ENCODE measurements at regions not wholly inside any gene's neighbourhood (a gene's known extent, or its start where the extent isn't known, plus 50 kb on each side); places are given as distances from the start of the nearest gene placed in this dataset.
"Not testable (repeated sequence)": the region's sequence is repeated elsewhere in the genome, so short reads cannot be mapped to it uniquely, and the experiment has no call there.

DNA sequence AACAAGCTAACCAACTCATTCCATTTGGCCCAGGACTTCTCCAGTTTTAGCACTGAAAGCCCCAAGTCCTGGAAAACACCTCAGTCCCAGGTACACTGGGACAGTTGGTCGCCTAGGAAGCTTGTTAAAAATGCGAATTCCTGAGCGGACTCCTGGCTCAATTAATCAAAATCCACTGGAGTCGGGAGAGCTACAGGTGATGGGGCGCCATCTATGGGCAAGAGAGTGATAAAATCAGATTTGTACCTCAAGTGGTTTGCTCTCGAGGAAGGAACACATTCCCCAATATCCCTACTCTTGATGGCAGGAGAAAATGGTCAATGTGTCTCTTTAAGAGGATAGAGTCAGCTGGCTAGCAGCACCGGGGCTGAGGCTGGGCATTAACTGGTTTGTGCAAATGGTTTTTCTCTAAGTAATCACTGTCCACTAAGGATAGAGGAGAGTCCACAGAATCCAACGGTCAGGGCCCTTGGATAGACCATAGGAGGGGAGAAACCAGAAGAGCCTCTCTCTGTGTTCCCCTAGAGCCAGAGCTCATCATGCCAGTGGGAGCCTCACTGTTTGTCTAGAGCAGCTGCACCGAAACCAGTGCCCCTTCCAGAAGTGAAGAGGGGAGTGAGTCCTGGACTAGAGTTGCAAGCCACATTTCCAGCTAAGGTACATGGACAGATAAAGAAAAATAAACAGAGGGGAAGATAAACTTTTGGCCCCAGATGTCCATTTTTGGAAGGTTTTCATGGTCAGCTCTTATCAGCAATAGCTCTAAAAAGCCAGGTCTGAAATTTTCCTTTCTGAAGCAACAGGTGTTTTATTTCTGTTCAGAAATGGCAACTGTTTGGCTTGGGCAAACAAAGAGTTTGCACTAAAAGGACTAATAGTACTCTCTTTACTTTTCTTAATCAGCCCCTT is 148.5 kb downstream of the TENT5C start:
- peak; percentile 67 for DNase-seq

GRCh38 chr1:117757668-117758067 is 151.8 kb downstream of the TENT5C start:
- DNase-seq, result no peak

DNA sequence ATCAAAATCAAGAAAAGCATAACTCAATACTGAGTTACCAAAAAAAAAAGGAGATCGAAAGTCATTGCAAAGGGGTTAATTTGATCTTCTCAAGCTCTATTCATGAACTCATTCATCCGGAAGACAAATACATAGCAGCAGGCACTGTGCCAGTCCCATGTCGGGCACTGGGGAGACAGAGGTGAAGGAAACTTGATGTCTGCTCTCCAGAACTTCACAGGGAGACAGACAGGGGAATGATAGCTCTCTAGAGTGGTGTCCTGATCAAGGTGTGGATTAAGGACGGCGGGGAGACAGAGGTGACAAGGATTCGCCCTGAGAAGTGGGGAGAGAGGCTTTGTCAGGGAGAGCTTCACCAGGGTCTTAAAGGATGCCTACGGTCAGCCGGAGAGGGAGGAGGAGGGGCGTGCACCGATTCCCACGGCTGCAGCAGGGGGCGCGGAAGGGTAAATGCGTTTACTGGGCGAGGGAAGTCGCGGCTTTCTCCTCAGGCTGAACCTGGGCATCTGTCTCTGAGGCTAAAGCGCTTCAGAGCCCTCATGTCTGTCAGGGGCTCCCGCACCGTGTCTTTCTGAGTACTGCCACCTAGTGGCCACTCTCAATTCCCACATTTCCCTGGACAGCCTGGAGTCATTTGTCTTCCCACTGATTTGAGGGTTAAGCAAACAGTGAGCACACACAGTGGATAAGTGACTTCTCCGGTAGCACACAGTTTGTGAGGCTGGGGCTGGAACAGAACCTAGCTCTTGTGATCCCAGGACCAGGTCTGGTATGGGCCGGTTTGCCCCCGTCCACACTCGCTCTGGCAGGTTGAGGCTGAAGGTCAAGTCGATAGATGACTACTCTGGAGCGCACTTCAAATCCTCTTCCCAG is 152.8 kb downstream of the TENT5C start:
- DNase-seq, result peak; percentile 84

GRCh38 chr1:117759535-117759934 is 153.7 kb downstream of the TENT5C start:
- no peak for DNase-seq

- no peak for DNase-seq
Observed at GRCh38 chr1:117760069-117760468, 154.2 kb downstream of the TENT5C start.

GRCh38 chr1:117760485-117760884 is 154.6 kb downstream of the TENT5C start:
- DNase-seq, result no peak

- DNase-seq, result not testable (repeated sequence)
Observed at GRCh38 chr1:117767756-117768155, 161.7 kb downstream of the GDAP2 start.

DNA sequence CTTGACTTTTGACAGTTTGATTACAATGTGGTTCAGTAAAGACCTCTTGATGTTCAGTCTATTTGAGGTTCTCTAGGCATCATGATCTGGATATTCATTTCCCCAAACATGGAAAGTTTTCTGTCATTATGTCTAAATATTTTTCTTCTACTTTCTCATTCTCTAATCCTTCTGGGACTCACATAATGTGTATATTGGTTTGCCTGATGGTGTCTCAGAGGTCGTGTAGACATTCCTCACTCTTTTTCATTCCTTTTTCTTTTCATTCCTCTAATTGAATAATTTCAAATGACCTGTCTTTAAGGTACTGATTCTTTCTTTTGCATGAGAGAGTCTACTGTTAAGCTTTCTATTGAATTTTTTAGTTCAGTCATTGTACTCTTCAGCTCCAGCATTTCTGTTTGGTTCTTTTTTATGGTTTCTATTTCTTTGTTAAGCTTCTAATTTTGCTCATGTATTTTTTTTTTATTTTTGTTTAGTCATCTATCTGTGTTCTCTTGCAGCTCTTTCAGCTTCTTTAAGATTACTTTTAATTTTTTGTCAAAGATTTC is 158.4 kb downstream of the GDAP2 start:
- DNase-seq, result no peak

GRCh38 chr1:117779364-117779763 is 150.1 kb downstream of the GDAP2 start:
- no peak for DNase-seq

GRCh38 chr1:117780687-117781475 is 148.5 kb downstream of the GDAP2 start:
- DNase-seq, result peak; percentile 55

DNA sequence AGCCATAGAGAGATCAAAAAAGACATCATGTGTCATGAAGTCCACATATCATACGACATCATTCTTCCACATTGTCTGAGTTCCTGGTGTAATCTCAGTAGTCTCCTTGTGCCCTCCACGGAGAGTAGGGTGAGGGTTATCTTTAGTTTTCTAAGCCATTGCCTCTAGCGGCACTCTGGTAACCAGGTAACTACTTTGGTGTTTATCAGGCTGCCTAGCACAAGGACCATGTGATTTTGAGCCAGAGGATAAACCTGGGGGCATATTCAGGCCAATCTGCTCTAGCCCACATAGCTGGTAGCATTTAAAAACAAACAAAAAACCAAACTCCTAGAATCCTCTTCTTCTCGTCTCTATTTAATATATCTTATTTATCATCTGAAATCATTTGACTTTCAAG is 147.4 kb downstream of the GDAP2 start:
- no peak for DNase-seq

- DNase-seq, result no peak
Observed at GRCh38 chr1:117783606-117784396, 145.6 kb downstream of the GDAP2 start.

GRCh38 chr1:117788014-117788413 is 141.4 kb downstream of the GDAP2 start:
- no peak for DNase-seq

DNA sequence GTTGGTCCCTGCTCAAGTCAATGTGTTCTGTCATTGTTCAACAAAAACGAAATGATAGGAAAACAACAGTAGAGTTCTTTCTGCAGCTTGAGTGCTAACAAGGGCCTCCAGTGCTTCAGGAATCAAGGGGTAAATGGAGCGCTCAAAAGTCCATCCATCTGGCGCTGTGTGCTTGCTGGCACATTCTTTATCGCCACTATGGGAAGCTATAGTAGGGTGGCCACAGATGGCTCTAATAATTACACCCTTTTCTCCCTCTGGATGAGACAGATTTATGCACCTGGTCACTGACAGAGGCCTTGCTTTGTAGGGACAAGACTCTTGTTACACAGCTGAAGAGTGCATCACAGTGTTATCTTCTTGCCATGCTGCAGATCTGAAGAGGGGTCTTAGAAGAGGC is 136.0 kb downstream of the GDAP2 start:
- DNase-seq, result no peak

DNA sequence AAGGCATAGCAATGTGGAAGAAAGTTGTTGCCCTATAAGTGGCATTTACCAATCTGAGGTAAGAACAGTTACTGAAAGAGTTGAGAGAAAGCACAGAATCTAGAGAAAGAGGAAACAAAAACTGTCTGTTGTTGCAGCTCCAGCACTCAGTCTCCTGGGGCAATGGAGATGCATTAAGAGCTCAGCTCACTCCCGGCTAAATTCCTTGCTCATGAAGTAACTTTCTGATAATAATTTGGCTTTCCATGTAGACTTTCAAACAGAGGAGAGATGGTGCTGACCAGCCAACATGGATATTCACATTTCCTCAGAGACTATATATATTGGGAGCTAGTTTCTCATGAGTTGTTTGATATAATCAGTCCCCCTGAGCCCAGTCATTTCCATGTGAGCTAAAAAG is 135.3 kb downstream of the GDAP2 start:
- no peak for DNase-seq

GRCh38 chr1:117795190-117795589 is 134.2 kb downstream of the GDAP2 start:
- DNase-seq, result no peak

DNA sequence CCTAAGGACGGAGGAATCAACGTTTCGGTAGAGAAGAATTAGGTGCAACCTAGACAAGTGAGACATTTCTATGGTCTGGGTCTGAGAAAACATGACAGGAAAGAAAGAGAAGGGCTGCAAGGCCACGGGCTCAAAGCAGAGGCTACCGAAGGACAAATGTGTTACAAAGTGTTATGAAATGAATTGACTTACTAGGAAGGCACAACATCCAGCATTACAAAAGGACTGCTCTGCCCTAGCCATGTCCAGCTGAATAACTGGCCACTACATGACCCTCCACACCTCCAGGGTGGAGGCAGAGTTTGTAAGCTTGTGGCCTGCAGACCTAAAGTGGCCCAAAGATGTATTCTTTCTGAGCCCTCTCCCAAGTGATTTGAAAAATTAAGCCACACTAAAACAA is 133.6 kb downstream of the GDAP2 start:
- no peak for DNase-seq

- no peak for DNase-seq
Observed at GRCh38 chr1:117796226-117796625, 133.2 kb downstream of the GDAP2 start.

DNA sequence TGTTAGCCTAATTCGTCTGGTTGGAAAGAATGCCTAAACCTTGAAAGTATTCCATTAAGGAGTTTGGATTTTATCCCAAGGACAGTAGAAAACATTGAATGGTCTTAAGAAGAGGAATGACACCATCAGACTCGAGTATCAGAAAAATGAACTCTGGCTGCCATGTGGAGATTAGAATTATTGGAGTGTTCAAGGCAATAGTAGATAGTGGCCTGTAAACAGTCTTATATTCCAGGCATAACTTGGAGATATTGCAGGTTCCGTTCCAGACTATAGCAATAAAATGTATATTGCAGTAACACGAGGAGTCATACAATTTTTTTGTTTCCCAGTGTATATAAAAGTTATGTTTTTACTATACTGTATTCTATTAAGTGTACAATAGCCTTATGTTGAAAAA is 130.9 kb downstream of the GDAP2 start:
- no peak for DNase-seq

- DNase-seq, result no peak
Observed at GRCh38 chr1:117802531-117803257, 126.7 kb downstream of the GDAP2 start.

All from renal pelvis (tissue), 1 donor.